ENCODE measurements at regions not wholly inside any gene's neighbourhood (a gene's known extent, or its start where the extent isn't known, plus 50 kb on each side); places are given as distances from the start of the nearest gene placed in this dataset.

DNA sequence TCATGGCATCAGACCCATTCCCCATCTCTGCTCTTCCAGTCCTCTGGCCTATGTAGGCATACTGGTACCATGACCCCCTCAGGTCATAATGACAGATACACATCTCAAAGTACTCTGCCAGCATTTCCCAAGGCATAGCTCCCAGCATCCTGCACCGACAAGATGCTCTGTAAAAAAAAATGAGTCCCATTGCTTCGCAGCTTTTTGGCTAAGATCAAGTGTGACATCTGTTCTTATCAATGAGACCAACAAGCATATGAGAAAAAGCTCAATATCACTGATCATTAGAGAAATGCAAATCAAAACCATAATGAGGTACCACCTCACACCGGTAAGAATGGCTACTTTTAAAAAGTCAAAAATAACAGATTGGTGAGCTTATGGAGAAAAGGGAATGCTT lies 463.9 kb upstream of the PROK2 start:
- DNase-seq (ENCODE audit: low read depth): no peak
- TF ChIP-seq MYC (IDR thresholded peaks at IDR 0.05; ENCODE audit: low read depth, low read length) (no peak), POLR2A (IDR thresholded peaks at IDR 0.05; ENCODE audit: extremely low read depth, insufficient read length) (no peak)
- TF ChIP-seq, protein P1, sequence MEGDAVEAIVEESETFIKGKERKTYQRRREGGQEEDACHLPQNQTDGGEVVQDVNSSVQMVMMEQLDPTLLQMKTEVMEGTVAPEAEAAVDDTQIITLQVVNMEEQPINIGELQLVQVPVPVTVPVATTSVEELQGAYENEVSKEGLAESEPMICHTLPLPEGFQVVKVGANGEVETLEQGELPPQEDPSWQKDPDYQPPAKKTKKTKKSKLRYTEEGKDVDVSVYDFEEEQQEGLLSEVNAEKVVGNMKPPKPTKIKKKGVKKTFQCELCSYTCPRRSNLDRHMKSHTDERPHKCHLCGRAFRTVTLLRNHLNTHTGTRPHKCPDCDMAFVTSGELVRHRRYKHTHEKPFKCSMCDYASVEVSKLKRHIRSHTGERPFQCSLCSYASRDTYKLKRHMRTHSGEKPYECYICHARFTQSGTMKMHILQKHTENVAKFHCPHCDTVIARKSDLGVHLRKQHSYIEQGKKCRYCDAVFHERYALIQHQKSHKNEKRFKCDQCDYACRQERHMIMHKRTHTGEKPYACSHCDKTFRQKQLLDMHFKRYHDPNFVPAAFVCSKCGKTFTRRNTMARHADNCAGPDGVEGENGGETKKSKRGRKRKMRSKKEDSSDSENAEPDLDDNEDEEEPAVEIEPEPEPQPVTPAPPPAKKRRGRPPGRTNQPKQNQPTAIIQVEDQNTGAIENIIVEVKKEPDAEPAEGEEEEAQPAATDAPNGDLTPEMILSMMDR (IDR thresholded peaks at IDR 0.05; ENCODE audit: low read depth, low read length): no peak
- TF ChIP-seq, protein P2, sequence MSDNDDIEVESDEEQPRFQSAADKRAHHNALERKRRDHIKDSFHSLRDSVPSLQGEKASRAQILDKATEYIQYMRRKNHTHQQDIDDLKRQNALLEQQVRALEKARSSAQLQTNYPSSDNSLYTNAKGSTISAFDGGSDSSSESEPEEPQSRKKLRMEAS (IDR thresholded peaks at IDR 0.05; ENCODE audit: low read depth, low read length): no peak
- H3K4me3 ChIP-seq (ENCODE audit: low read depth, low read length): no peak overlapping the region

DNA sequence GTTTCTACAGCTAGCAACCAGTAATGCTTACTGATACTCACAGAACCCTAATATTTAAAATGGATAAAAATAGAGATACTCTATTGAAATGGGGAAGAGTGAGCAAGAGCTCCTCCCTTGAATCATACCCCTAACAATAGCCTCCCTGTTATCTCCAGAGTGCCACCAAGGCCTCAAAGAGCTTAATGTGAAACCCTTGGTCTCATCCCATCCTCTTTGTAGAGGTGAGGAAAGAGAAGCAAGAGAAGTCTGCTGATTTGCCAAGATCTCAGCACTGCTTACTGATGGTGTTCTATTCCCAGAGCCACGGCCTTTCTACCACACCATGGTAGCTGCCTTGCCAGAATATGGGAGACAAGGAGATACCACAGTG lies 463.4 kb upstream of the PROK2 start:
- no peak for DNase-seq (ENCODE audit: low read depth)
- TF ChIP-seq POLR2A (IDR thresholded peaks at IDR 0.05; ENCODE audit: extremely low read depth, insufficient read length) (no peak), MYC (IDR thresholded peaks at IDR 0.05; ENCODE audit: low read depth, low read length) (no peak)
- TF ChIP-seq, protein P2 (IDR thresholded peaks at IDR 0.05; ENCODE audit: low read depth, low read length): no peak
- TF ChIP-seq, protein P1 (IDR thresholded peaks at IDR 0.05; ENCODE audit: low read depth, low read length): no peak
- H3K4me3 ChIP-seq (ENCODE audit: low read depth, low read length): no peak overlapping the region

DNA sequence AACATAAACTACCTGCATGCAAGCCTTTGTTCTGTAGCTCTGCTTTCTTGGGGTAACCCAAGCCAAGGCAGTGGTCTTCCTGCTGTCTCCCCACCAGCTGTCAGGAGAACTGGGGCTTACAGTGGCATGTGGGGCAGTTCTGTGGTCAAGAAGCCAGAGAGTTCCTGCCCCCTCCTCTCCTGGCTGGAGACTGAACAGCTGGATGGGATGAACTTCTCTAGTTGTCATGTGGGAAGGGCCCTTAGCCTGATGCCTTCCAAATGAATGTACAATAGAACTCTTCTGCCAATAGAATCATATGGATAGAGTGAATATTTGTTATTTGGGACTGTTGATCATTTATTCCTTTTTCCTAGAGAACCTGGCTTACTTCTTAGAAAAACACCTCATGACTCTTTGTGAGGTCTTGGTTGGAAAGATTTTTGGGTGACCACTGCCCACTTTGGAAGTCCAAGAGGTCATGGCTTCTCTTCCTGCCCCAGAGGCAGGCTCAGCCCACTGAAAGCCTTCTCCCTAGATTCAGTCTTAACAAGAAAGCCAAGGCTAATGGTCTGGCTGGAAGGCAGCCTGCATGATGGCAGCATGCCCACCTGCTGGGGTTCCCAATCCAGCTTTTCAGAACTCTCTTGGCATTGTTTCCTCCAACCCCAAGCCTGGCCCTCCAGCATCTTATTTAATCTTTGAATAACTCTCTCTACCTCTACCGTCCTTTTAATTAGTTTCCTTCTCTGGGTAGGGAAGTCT lies 462.9 kb upstream of the PROK2 start:
- TF ChIP-seq, protein P1 (IDR thresholded peaks at IDR 0.05; ENCODE audit: low read depth, low read length): no peak
- TF ChIP-seq POLR2A (IDR thresholded peaks at IDR 0.05; ENCODE audit: extremely low read depth, insufficient read length) (no peak), MYC (IDR thresholded peaks at IDR 0.05; ENCODE audit: low read depth, low read length) (no peak)
- TF ChIP-seq, protein P2 (IDR thresholded peaks at IDR 0.05; ENCODE audit: low read depth, low read length): no peak
- DNase-seq (ENCODE audit: low read depth): no peak
- no peak overlapping the region for H3K4me3 ChIP-seq (ENCODE audit: low read depth, low read length)

DNA sequence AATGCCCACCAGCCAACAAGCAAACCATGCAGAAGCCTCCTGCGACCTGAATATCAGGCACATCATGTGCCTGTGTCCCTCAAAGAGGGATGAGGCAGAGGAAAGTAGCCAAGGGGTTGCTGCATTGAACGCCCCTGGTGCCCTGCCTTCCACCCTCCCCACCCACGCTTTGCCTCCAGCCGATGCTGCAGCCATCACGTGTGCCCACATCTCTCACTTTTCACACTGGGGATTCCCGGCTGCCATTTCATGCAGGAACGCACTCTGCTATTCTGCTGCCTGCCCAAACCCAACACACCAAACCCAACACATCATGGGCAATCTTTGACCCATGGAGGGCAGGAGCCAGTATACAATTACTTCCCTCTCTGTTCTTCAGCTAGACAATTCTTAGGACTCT lies 462.2 kb upstream of the PROK2 start:
- TF ChIP-seq, protein P1 (IDR thresholded peaks at IDR 0.05; ENCODE audit: low read depth, low read length): no peak
- TF ChIP-seq MYC (IDR thresholded peaks at IDR 0.05; ENCODE audit: low read depth, low read length): no peak
- TF ChIP-seq, protein P2 (IDR thresholded peaks at IDR 0.05; ENCODE audit: low read depth, low read length): no peak
- no peak for TF ChIP-seq POLR2A (IDR thresholded peaks at IDR 0.05; ENCODE audit: extremely low read depth, insufficient read length)
- no peak for DNase-seq (ENCODE audit: low read depth)
- H3K4me3 ChIP-seq (ENCODE audit: low read depth, low read length): no peak overlapping the region

DNA sequence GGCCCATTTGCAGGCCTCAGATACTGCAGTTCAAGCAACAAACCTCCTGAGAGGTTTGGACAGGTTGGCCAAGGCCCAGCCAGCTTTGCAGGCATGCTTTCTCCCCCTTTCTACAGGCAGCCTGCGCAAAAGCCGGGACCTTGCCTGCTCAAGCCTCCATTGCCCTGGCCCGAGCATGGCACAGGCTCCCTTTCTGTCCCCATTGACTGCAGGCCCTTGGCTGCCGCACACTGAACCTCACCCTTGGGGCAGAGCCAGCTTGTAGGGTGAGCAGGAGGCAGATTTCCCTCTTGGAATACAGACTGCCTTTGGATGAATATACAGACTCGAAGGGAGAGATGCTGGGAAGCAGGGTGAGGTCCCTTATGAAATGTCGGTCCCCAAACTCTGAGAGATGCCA lies 461.7 kb upstream of the PROK2 start:
- no peak overlapping the region for H3K4me3 ChIP-seq (ENCODE audit: low read depth, low read length)
- DNase-seq (ENCODE audit: low read depth): no peak
- TF ChIP-seq MYC (IDR thresholded peaks at IDR 0.05; ENCODE audit: low read depth, low read length) (no peak), POLR2A (IDR thresholded peaks at IDR 0.05; ENCODE audit: extremely low read depth, insufficient read length) (no peak)
- TF ChIP-seq, protein P1 (IDR thresholded peaks at IDR 0.05; ENCODE audit: low read depth, low read length): no peak
- TF ChIP-seq, protein P2 (IDR thresholded peaks at IDR 0.05; ENCODE audit: low read depth, low read length): no peak
